ENCODE measurements at regions not wholly inside any gene's neighbourhood (a gene's known extent, or its start where the extent isn't known, plus 50 kb on each side); places are given as distances from the start of the nearest gene placed in this dataset.

GRCh38 chr20:23203951-23204730 is 118.0 kb upstream of the CD93 start:
- Histone ChIP-seq H3K9me3 (no peaks in the 10 kb centered on the region), H3K36me3 (no peaks in the 10 kb centered on the region), H3K4me3 (no peak overlapping the region), H3K27ac (no peak overlapping the region), H3K4me1 (peaks cover 0 to 27% of the 10 kb centered on the region in 2 donors), H3K27me3 (no peaks in the 10 kb centered on the region)
- no peak for DNase-seq (ENCODE audit: low spot score)
- no peak for TF ChIP-seq CTCF (IDR thresholded peaks at IDR 0.05)

GRCh38 chr20:23203310-23203709 is 117.2 kb upstream of the CD93 start:
- no peak for DNase-seq (ENCODE audit: low spot score)
- peaks cover 0 to 27% of the 10 kb centered on the region in 2 donors for H3K4me1 ChIP-seq

GRCh38 chr20:23201658-23202057 is 115.5 kb upstream of the CD93 start:
- Histone ChIP-seq H3K27me3 (no peaks in the 10 kb centered on the region), H3K36me3 (no peaks in the 10 kb centered on the region), H3K9me3 (no peaks in the 10 kb centered on the region), H3K27ac (no peak overlapping the region), H3K4me1 (peaks cover 0 to 26% of the 10 kb centered on the region in 2 donors), H3K4me3 (no peak overlapping the region)
- no peak for TF ChIP-seq CTCF (IDR thresholded peaks at IDR 0.05)
- no peak for DNase-seq (ENCODE audit: low spot score)

More at GRCh38 chr20:23203310-23203709, 117.2 kb upstream of the CD93 start:
- no peak overlapping the region for H3K27ac ChIP-seq
- H3K4me3 ChIP-seq: no peak overlapping the region
- no peaks in the 10 kb centered on the region for H3K27me3 ChIP-seq
- no peaks in the 10 kb centered on the region for H3K36me3 ChIP-seq
- H3K9me3 ChIP-seq: no peaks in the 10 kb centered on the region
- no peak for TF ChIP-seq CTCF (IDR thresholded peaks at IDR 0.05)

GRCh38 chr20:23200914-23201313 is 114.8 kb upstream of the CD93 start:
- DNase-seq (ENCODE audit: low spot score): no peak
- TF ChIP-seq CTCF (IDR thresholded peaks at IDR 0.05): peak in 1 of 2 donors; percentile 60
- Histone ChIP-seq H3K27ac (no peak overlapping the region), H3K9me3 (no peaks in the 10 kb centered on the region), H3K4me3 (no peak overlapping the region), H3K27me3 (no peaks in the 10 kb centered on the region), H3K36me3 (no peaks in the 10 kb centered on the region), H3K4me1 (peaks cover 0 to 18% of the 10 kb centered on the region in 2 donors)

GRCh38 chr20:23200413-23200812 is 114.3 kb upstream of the CD93 start:
- Histone ChIP-seq H3K4me1 (peaks cover 0 to 13% of the 10 kb centered on the region in 2 donors), H3K36me3 (no peaks in the 10 kb centered on the region), H3K27me3 (no peaks in the 10 kb centered on the region), H3K9me3 (no peaks in the 10 kb centered on the region), H3K27ac (no peak overlapping the region), H3K4me3 (no peak overlapping the region)
- DNase-seq (ENCODE audit: low spot score): no peak
- no peak for TF ChIP-seq CTCF (IDR thresholded peaks at IDR 0.05)

GRCh38 chr20:23199356-23199755 is 113.2 kb upstream of the CD93 start:
- Histone ChIP-seq H3K36me3 (no peaks in the 10 kb centered on the region), H3K4me3 (no peak overlapping the region), H3K9me3 (no peaks in the 10 kb centered on the region), H3K27ac (no peak overlapping the region), H3K27me3 (no peaks in the 10 kb centered on the region), H3K4me1 (peaks cover 0 to 7% of the 10 kb centered on the region in 2 donors)
- DNase-seq (ENCODE audit: low spot score): no peak
- TF ChIP-seq CTCF (IDR thresholded peaks at IDR 0.05): no peak

Measured in right atrium auricular region (tissue), 2 donors.